MM.1S (cell line): ENCODE measurements at regions not wholly inside any gene's neighbourhood (a gene's known extent, or its start where the extent isn't known, plus 50 kb on each side); places are given as distances from the start of the nearest gene placed in this dataset.

Source experiments
- DNase-seq: peaks from one replicate; pipeline ENCODE4 v3.0.0-alpha.2; 2015
- H2AFZ ChIP-seq: fragments of 300-600 bp; sonication (generic); 2 replicates; pipeline ENCODE4 v1.6.0; 2016; ENCODE audit warnings: antibody characterized with exemption, low read length
- H3F3A ChIP-seq: fragments of 300-600 bp; sonication (generic); 2 replicates; pipeline ENCODE4 v1.6.1; 2016; ENCODE audit warnings: mild to moderate bottlenecking, antibody characterized with exemption, low read length, moderate library complexity, mixed read lengths; ENCODE audit not compliant: insufficient read depth
- H3K27ac ChIP-seq: fragments of 300-600 bp; sonication (generic); 2 replicates; pipeline ENCODE4 v1.5.1; 2016; ENCODE audit warnings: mild to moderate bottlenecking, low read length
- H3K27me3 ChIP-seq: fragments of 300-600 bp; sonication (generic); replicated peaks from 2 replicates; pipeline ENCODE4 v1.6.0; 2016; ENCODE audit warnings: low read length; ENCODE audit not compliant: insufficient read depth
- H3K36me3 ChIP-seq: fragments of 300-600 bp; sonication (generic); replicated peaks from 2 replicates; pipeline ENCODE4 v1.6.1; 2016; ENCODE audit warnings: mild to moderate bottlenecking, low read length, mixed read lengths; ENCODE audit not compliant: insufficient read depth
- H3K4me1 ChIP-seq: fragments of 300-600 bp; sonication (generic); 2 replicates; pipeline ENCODE4 v1.6.1; 2016; ENCODE audit warnings: low read length, mixed read lengths
- H3K4me2 ChIP-seq: fragments of 300-600 bp; sonication (generic); 2 replicates; pipeline ENCODE4 v1.6.0; 2016; ENCODE audit warnings: low read depth, low read length
- H3K4me3 ChIP-seq: fragments of 300-600 bp; sonication (generic); 2 replicates; pipeline ENCODE4 v1.5.1; 2016; ENCODE audit warnings: low read length, mixed read lengths
- H3K79me2 ChIP-seq: fragments of 300-600 bp; sonication (generic); 2 replicates; pipeline ENCODE4 v1.6.1; 2016; ENCODE audit warnings: mixed run types, low read length, mixed read lengths
- H3K9ac ChIP-seq: fragments of 300-600 bp; sonication (generic); 2 replicates; pipeline ENCODE4 v1.6.1; 2016; ENCODE audit warnings: low read length, mixed read lengths
- H3K9me2 ChIP-seq: fragments of 300-600 bp; sonication (generic); replicated peaks from 2 replicates; pipeline ENCODE4 v1.6.1; 2016; ENCODE audit warnings: mild to moderate bottlenecking, low read length, mixed read lengths; ENCODE audit not compliant: insufficient read depth
- H3K9me3 ChIP-seq: fragments of 300-600 bp; sonication (generic); replicated peaks from 2 replicates; pipeline ENCODE4 v1.6.1; 2016; ENCODE audit warnings: mild to moderate bottlenecking, low read length, mixed read lengths; ENCODE audit not compliant: insufficient read depth
- H4K20me1 ChIP-seq: fragments of 300-600 bp; sonication (generic); 2 replicates; pipeline ENCODE4 v1.6.1; 2016; ENCODE audit warnings: mild to moderate bottlenecking, low read length, moderate library complexity, mixed read lengths; ENCODE audit not compliant: insufficient read depth
- CTCF ChIP-seq: fragments of 300-600 bp; sonication (generic); IDR thresholded peaks from 2 replicates; pipeline ENCODE4 v1.5.1; 2016; ENCODE audit warnings: antibody characterized with exemption, low read length, mixed read lengths
- EZH2 ChIP-seq: fragments of 300-600 bp; sonication (generic); optimal IDR thresholded peaks from 2 replicates; pipeline ENCODE3; 2017; ENCODE audit warnings: low read depth, mild to moderate bottlenecking, antibody characterized with exemption, low read length, mixed read lengths
- EZH2phosphoT487 ChIP-seq: fragments of 300-600 bp; sonication (generic); IDR thresholded peaks from 2 replicates; pipeline ENCODE4 v1.6.1; 2018; ENCODE audit warnings: antibody characterized with exemption, low read length

- Histone ChIP-seq H2AFZ (no peak overlapping the region), H3K9me2 (no peaks in the 10 kb centered on the region), H3K36me3 (no peaks in the 10 kb centered on the region), H3F3A (no peaks in the 10 kb centered on the region), H4K20me1 (no peaks in the 10 kb centered on the region), H3K9ac (no peak overlapping the region), H3K4me1 (no peaks in the 10 kb centered on the region), H3K4me2 (no peak overlapping the region), H3K27ac (no peak overlapping the region), H3K9me3 (no peaks in the 10 kb centered on the region), H3K27me3 (peaks cover 85% of the 10 kb centered on the region), H3K79me2 (no peaks in the 10 kb centered on the region), H3K4me3 (no peak overlapping the region)
- no peak for DNase-seq
- TF ChIP-seq EZH2phosphoT487: no peak
Measured at GRCh38 chr1:30253807-30254440, 469.5 kb downstream of the MATN1 start.

DNA sequence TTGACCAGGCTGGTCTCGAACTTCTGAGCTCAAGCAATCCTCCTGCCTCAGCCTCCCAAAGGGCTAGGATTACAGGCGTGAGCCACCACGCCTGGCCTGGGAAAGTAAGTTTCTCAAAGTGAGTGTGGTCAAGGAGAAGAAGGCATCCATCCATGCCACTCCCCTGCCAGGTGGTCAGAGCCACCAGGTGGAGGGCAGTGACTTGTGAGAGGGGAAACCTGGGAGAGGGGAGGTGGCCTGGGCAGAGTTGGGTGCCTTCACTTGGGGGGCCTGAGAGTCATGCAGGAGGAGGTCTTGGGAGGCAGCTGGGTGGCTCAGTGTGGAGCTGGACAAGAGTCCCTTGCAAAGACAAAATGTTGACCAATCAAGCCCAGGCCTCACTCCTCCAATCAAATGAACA, 470.0 kb downstream of the MATN1 start:
- no peak overlapping the region for H3K4me3 ChIP-seq
- H3K9me2 ChIP-seq: no peaks in the 10 kb centered on the region
- no peak overlapping the region for H2AFZ ChIP-seq
- H3K36me3 ChIP-seq: no peaks in the 10 kb centered on the region
- no peak overlapping the region for H3K9ac ChIP-seq
- no peak for TF ChIP-seq CTCF
- no peak for TF ChIP-seq EZH2
- TF ChIP-seq EZH2phosphoT487: no peak
- no peak overlapping the region for H3K27ac ChIP-seq
- H3K4me2 ChIP-seq: no peak overlapping the region
- no peaks in the 10 kb centered on the region for H4K20me1 ChIP-seq
- no peak for DNase-seq
- H3K79me2 ChIP-seq: no peaks in the 10 kb centered on the region
- H3F3A ChIP-seq: no peaks in the 10 kb centered on the region
- H3K27me3 ChIP-seq: peaks cover 86% of the 10 kb centered on the region
- H3K4me1 ChIP-seq: no peaks in the 10 kb centered on the region
- H3K9me3 ChIP-seq: no peaks in the 10 kb centered on the region

- Histone ChIP-seq H4K20me1 (no peaks in the 10 kb centered on the region), H3K4me3 (no peak overlapping the region), H2AFZ (no peak overlapping the region), H3K9me2 (no peaks in the 10 kb centered on the region), H3K4me1 (no peaks in the 10 kb centered on the region), H3K27me3 (peaks cover 96% of the 10 kb centered on the region), H3K9ac (no peak overlapping the region), H3K9me3 (no peaks in the 10 kb centered on the region), H3K36me3 (no peaks in the 10 kb centered on the region), H3F3A (no peaks in the 10 kb centered on the region), H3K79me2 (no peaks in the 10 kb centered on the region), H3K27ac (no peak overlapping the region), H3K4me2 (no peak overlapping the region)
- TF ChIP-seq EZH2phosphoT487 (no peak), CTCF (no peak), EZH2 (no peak)
- no peak for DNase-seq
Measured at GRCh38 chr1:30250984-30251850, 472.2 kb downstream of the MATN1 start.
